Right ventricle myocardium inferior (tissue), 1 donor: ENCODE measurements at regions not wholly inside any gene's neighbourhood (a gene's known extent, or its start where the extent isn't known, plus 50 kb on each side); places are given as distances from the start of the nearest gene placed in this dataset.

Experiments used
- ATAC-seq: fragments of 200-7000 bp; cut with Tn5 transposase; one replicate; pipeline ENCODE4 v1.9.1; 2020; ENCODE audit warnings: mild to moderate bottlenecking, moderate library complexity
- DNase-seq: peaks from one replicate; pipeline ENCODE4 v3.0.0; 2021; ENCODE audit errors: missing footprints
- intact Hi-C: fragments of 100-400 bp; cut with DNase I; formaldehyde crosslinking; loops from one replicate; pipeline ENCODE4 v1.11.0; 2022
- donor health status: DM: no; HTN: yes; CAD: no; lungs with severe emphysema.

- ATAC-seq (no peak), DNase-seq (no peak)
- intact Hi-C loops = no loop called here
Observed at GRCh38 chr6:105893741-105894140, 192.4 kb upstream of the PRDM1 start.

- peak; percentile 37 for ATAC-seq
- DNase-seq = no peak
- intact Hi-C loops = no loop called here
Observed at GRCh38 chr6:105892577-105893262, 193.4 kb upstream of the PRDM1 start.

GRCh38 chr6:105890521-105891244, 195.5 kb upstream of the PRDM1 start:
- ATAC-seq (no peak), DNase-seq (no peak)
- intact Hi-C loops = no loop called here

- DNase-seq = no peak
- ATAC-seq = no peak
- intact Hi-C loops = no loop called here
Observed at GRCh38 chr6:105889902-105890301, 196.2 kb upstream of the PRDM1 start.

- DNase-seq (no peak), ATAC-seq (no peak)
- intact Hi-C loops = no loop called here
Observed at GRCh38 chr6:105886814-105887544, 199.2 kb upstream of the PRDM1 start.

GRCh38 chr6:105886066-105886813, 199.9 kb upstream of the PRDM1 start:
- intact Hi-C loops = no loop called here
- ATAC-seq (no peak), DNase-seq (no peak)

GRCh38 chr6:105884426-105884825, 201.7 kb upstream of the PRDM1 start:
- intact Hi-C loops = no loop called here
- no peak for DNase-seq
- peak; percentile 54 for ATAC-seq

- intact Hi-C loops = no loop called here
- ATAC-seq (no peak), DNase-seq (no peak)
Observed at GRCh38 chr6:105884011-105884410, 202.1 kb upstream of the PRDM1 start.

GRCh38 chr6:105882828-105883227, 203.3 kb upstream of the PRDM1 start:
- ATAC-seq (no peak), DNase-seq (no peak)
- intact Hi-C loops = no loop called here

GRCh38 chr6:105882121-105882803, 203.9 kb upstream of the PRDM1 start:
- ATAC-seq = no peak
- intact Hi-C loops = no loop called here
- DNase-seq = no peak

- no peak for ATAC-seq
- intact Hi-C loops = no loop called here
- no peak for DNase-seq
Observed at GRCh38 chr6:105881608-105882007, 204.5 kb upstream of the PRDM1 start.

GRCh38 chr6:105880030-105880492, 206.1 kb upstream of the PRDM1 start:
- DNase-seq (no peak), ATAC-seq (peak; percentile 43)
- intact Hi-C loops = no loop called here

- intact Hi-C loops = no loop called here
- ATAC-seq (no peak), DNase-seq (no peak)
Observed at GRCh38 chr6:105879146-105879545, 207.0 kb upstream of the PRDM1 start.

- intact Hi-C loops = no loop called here
- ATAC-seq (no peak), DNase-seq (no peak)
Observed at GRCh38 chr6:105875974-105876640, 210.0 kb upstream of the PRDM1 start.

GRCh38 chr6:105874835-105875626, 211.1 kb upstream of the PRDM1 start:
- intact Hi-C loops = no loop called here
- DNase-seq (no peak), ATAC-seq (no peak)

GRCh38 chr6:105873799-105874198, 212.3 kb upstream of the PRDM1 start:
- intact Hi-C loops = no loop called here
- ATAC-seq (no peak), DNase-seq (no peak)

GRCh38 chr6:105873211-105873704, 212.9 kb upstream of the PRDM1 start:
- no peak for ATAC-seq
- no peak for DNase-seq
- intact Hi-C loops = no loop called here
